CD4-positive, alpha-beta memory T cell (primary cell): ENCODE measurements at regions not wholly inside any gene's neighbourhood (a gene's known extent, or its start where the extent isn't known, plus 50 kb on each side); places are given as distances from the start of the nearest gene placed in this dataset.

Experiments
- CTCF ChIA-PET: fragments of 350-600 bp; sonication (Branson Sonifier 250); formaldehyde crosslinking; loops from one replicate; lab custom pipeline; 2021; ENCODE audit warnings: inconsistent platforms; ENCODE audit not compliant: partially characterized antibody; lab: Charles Lee
- POLR2A ChIA-PET: fragments of 350-600 bp; sonication (Branson Sonifier 250); formaldehyde crosslinking; loops from one replicate; lab custom pipeline; 2021; ENCODE audit not compliant: partially characterized antibody; lab: Charles Lee
- DNase-seq, 5 donors: peaks; one replicate each; pipeline versions ENCODE4 v3.0.0 to v3.0.0-alpha.2; 2020 to 2022; ENCODE audit warnings: mixed read lengths in 1 of 5
- H3K27ac ChIP-seq: one replicate; pipeline ENCODE4 v1.7.0; 2013; ENCODE audit warnings: low read depth, low read length
- H3K27me3 ChIP-seq: 2 replicates; pipeline ENCODE4 v1.7.0; 2013; ENCODE audit warnings: mild to moderate bottlenecking, low read length, moderate library complexity; ENCODE audit not compliant: insufficient read depth
- H3K36me3 ChIP-seq: 2 replicates; pipeline ENCODE4 v1.7.0; 2013; ENCODE audit warnings: mild to moderate bottlenecking, low read length, moderate library complexity; ENCODE audit not compliant: insufficient read depth
- H3K4me1 ChIP-seq: 2 replicates; pipeline ENCODE4 v1.7.0; 2013; ENCODE audit warnings: mild to moderate bottlenecking, low read length, moderate library complexity; ENCODE audit not compliant: insufficient read depth
- H3K4me3 ChIP-seq, 2 donors: one replicate each; pipeline ENCODE4 v1.7.0; 2013; ENCODE audit warnings: low read length in 2 of 2, mild to moderate bottlenecking in 1 of 2
- H3K9me3 ChIP-seq, 2 donors: one replicate each; pipeline ENCODE4 v1.7.0; 2013; ENCODE audit warnings: low read length in 2 of 2, control low read depth in 1 of 2; ENCODE audit not compliant: control insufficient read depth in 1 of 2
- H3K27ac Mint-ChIP-seq, 7 donors: one replicate each; pipeline ENCODE4 v1.8.0; 2020 to 2021; ENCODE audit warnings: mixed read lengths in 7 of 7, mild to moderate bottlenecking in 6 of 7, inconsistent platforms in 3 of 7, moderate library complexity in 3 of 7
- H3K27me3 Mint-ChIP-seq, 2 donors: one replicate each; pipeline ENCODE4 v1.8.0; 2020 to 2021; ENCODE audit warnings: mixed read lengths in 2 of 2
- H3K36me3 Mint-ChIP-seq, 2 donors: one replicate each; pipeline ENCODE4 v1.8.0; 2020 to 2021; ENCODE audit warnings: mixed read lengths in 2 of 2, inconsistent platforms in 1 of 2, mild to moderate bottlenecking in 1 of 2
- H3K4me1 Mint-ChIP-seq, 4 donors: one replicate each; pipeline ENCODE4 v1.8.0; 2020 to 2021; ENCODE audit warnings: mixed read lengths in 4 of 4, mild to moderate bottlenecking in 1 of 4
- H3K4me3 Mint-ChIP-seq, 8 donors: one replicate each; pipeline ENCODE4 v1.8.0; 2020 to 2021; ENCODE audit warnings: mixed read lengths in 8 of 8, mild to moderate bottlenecking in 7 of 8, moderate library complexity in 6 of 8, inconsistent platforms in 3 of 8
- H3K9me3 Mint-ChIP-seq, 8 donors: one replicate each; pipeline ENCODE4 v1.8.0; 2020 to 2021; ENCODE audit warnings: mixed read lengths in 8 of 8, mild to moderate bottlenecking in 5 of 8, inconsistent platforms in 3 of 8, moderate library complexity in 1 of 8
- intact Hi-C: fragments of 100-400 bp; cut with micrococcal nuclease; formaldehyde crosslinking; loops from one replicate; pipeline ENCODE4 v1.15.1; 2023

DNA sequence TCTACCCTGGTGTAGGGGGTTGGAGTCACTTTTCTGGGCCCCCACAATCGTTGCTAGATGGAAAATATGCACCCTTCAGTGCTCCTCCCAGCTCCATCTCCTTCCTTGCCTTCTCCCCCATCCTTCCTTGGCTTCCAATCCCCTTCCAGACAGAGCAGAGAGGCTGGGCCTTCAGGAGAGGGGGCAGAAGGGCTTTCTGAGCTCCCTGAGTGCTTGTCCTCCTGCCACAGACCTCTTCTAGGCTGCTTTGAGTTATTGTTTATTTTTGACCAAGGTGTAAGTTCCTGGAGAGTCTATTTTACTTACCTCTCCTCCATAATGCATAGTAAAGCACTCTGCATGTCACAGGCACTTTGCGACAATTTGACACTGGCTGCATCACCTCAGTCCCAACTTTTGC lies 96.4 kb upstream of the CNKSR3 start:
- Histone ChIP-seq H3K9me3 (no peaks in the 10 kb centered on the region), H3K4me3 (peak overlapping the region in 1 of 2 donors; percentile 6), H3K27me3 (no peaks in the 10 kb centered on the region), H3K36me3 (no peaks in the 10 kb centered on the region), H3K27ac (no peak overlapping the region), H3K4me1 (peaks cover 23% of the 10 kb centered on the region)
- no peak for DNase-seq
- Mint-ChIP-seq H3K4me1 (peaks cover 23 to 26% (median 24%) of the 10 kb centered on the region in 4 donors), H3K27me3 (peaks cover 0 to 3% of the 10 kb centered on the region in 2 donors), H3K36me3 (no peaks in the 10 kb centered on the region), H3K4me3 (peak overlapping the region; percentile 16 to 80 (median 60)), H3K9me3 (peaks cover 0 to under 1% (median 0%) of the 10 kb centered on the region in 8 donors), H3K27ac (peak overlapping the region; percentile 30 to 94 (median 74))
- intact Hi-C loops: no loop called here
- ChIA-PET POLR2A (no interaction called here), CTCF (no interaction called here)

DNA sequence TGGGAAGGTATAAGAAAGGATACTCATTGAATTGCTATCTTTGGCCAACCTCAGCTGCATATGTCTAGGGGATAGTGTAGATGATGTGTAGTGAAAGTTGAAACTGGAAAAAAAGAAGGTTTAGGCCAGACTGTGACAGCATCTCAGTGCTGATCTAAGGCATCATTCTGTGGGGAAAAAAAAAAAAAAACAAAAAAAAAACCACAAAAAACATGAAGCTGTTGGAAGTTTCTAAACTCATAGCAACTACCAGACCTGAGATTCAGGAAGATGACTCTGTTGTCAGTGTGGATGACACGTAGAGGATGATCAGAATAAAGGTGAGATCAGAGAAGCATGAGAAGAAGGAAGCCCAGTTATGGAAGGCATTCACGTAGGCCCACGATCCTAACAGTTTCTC lies 100.8 kb upstream of the CNKSR3 start:
- ChIA-PET CTCF (no interaction called here), POLR2A (no interaction called here)
- H3K4me1 ChIP-seq: peaks cover 11% of the 10 kb centered on the region
- Mint-ChIP-seq H3K27ac (no peak overlapping the region), H3K4me1 (peaks cover 10 to 14% (median 10%) of the 10 kb centered on the region in 4 donors), H3K4me3 (no peak overlapping the region), H3K9me3 (peaks cover 0 to 2% (median 0%) of the 10 kb centered on the region in 8 donors), H3K36me3 (no peaks in the 10 kb centered on the region), H3K27me3 (peaks cover 0 to 3% of the 10 kb centered on the region in 2 donors)
- no peak overlapping the region for H3K4me3 ChIP-seq
- intact Hi-C loops: no loop called here
- H3K9me3 ChIP-seq: no peaks in the 10 kb centered on the region
- peak in 1 of 5 donors; percentile 9 for DNase-seq
- H3K27me3 ChIP-seq: no peaks in the 10 kb centered on the region
- no peak overlapping the region for H3K27ac ChIP-seq
- no peaks in the 10 kb centered on the region for H3K36me3 ChIP-seq

DNA sequence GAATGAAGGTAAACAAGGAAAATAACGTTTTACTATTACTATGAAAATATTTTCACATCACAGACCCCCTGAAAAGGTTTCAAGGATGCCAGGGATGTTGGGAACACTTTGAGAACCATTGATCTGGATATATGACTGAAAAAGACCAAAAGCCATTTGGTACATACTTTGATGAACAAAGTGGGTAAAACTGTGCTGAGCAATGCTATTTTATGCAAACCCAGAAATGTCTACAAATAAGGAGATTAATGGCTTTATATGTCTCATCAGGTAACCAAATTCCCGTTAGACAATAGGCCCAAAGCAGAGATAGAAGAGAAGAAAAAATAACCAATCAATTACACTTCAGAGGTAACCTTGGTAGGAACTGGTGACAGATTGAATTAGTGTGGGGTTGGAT lies 101.4 kb upstream of the CNKSR3 start:
- no peak overlapping the region for H3K4me3 Mint-ChIP-seq
- no peak overlapping the region for H3K27ac Mint-ChIP-seq
- Histone ChIP-seq H3K27me3 (no peaks in the 10 kb centered on the region), H3K4me1 (peaks cover 4% of the 10 kb centered on the region), H3K27ac (no peak overlapping the region), H3K4me3 (no peak overlapping the region), H3K9me3 (no peaks in the 10 kb centered on the region), H3K36me3 (no peaks in the 10 kb centered on the region)
- peaks cover 0 to 3% of the 10 kb centered on the region in 2 donors for H3K27me3 Mint-ChIP-seq
- peaks cover 4 to 8% (median 4%) of the 10 kb centered on the region in 4 donors for H3K4me1 Mint-ChIP-seq
- H3K36me3 Mint-ChIP-seq: no peaks in the 10 kb centered on the region
- ChIA-PET CTCF (no interaction called here), POLR2A (no interaction called here)
- intact Hi-C loops: no loop called here
- no peak for DNase-seq
- H3K9me3 Mint-ChIP-seq: peaks cover 0 to 2% (median 0%) of the 10 kb centered on the region in 8 donors

DNA sequence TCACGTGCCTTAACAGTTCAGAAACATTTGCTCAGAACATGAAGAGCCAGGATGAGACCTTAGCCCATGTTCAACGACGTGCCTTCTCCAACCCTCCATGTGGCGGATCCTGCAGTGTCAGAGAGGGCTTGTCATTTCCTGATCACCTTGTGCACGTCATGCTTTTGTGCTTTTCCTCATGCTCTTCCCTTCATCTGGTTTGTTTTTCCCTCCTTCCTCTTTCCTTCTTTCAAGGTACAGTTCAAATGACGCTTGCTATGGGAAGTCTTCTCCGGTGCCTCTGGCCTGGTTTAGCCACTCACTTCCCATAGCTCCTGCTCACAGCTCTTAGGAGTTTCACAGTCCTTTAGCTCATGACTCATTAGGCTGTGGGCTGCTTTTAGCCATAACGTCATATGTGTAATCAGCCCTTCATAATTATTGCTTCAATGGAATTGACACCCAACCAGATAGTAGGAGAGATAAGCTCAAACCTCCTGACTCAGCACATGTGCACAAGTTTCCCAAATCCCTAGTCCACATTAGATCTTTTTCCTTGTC lies 102.7 kb upstream of the CNKSR3 start:
- no peaks in the 10 kb centered on the region for H3K36me3 Mint-ChIP-seq
- DNase-seq: no peak

DNA sequence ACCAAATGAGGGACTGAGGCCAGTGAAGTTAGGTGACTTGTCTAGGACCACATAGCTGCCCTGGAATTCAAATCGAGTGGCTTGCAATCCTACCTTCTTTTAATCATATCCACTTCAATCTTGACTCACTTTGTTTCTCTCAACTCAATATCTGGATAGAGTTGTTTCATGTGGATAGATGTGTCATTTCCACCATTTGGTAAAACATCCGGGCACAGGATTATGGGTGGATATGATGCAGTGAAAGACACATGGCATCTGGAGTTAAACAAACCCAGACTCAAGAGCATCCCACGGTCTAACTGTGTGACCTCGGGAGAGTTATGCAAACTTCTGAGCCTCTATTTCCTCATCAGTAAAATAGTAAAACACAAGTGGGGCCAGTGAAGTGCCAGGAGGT lies 103.6 kb upstream of the CNKSR3 start:
- Histone ChIP-seq H3K9me3 (no peaks in the 10 kb centered on the region), H3K27me3 (no peaks in the 10 kb centered on the region), H3K4me1 (no peaks in the 10 kb centered on the region), H3K36me3 (no peaks in the 10 kb centered on the region), H3K27ac (no peak overlapping the region), H3K4me3 (no peak overlapping the region)
- peaks cover 0 to 5% (median 1%) of the 10 kb centered on the region in 4 donors for H3K4me1 Mint-ChIP-seq
- intact Hi-C loops: no loop called here
- ChIA-PET POLR2A (no interaction called here), CTCF (no interaction called here)
- H3K4me3 Mint-ChIP-seq: no peak overlapping the region
- DNase-seq: no peak
- H3K27me3 Mint-ChIP-seq: no peaks in the 10 kb centered on the region
- H3K36me3 Mint-ChIP-seq: no peaks in the 10 kb centered on the region
- no peak overlapping the region for H3K27ac Mint-ChIP-seq
- H3K9me3 Mint-ChIP-seq: peaks cover 0 to 2% (median 0%) of the 10 kb centered on the region in 8 donors

More for the DNA sequence above, 102.7 kb upstream of the CNKSR3 start:
- POLR2A ChIA-PET: no interaction called here
- CTCF ChIA-PET: no interaction called here
- intact Hi-C loops: no loop called here
- Mint-ChIP-seq H3K4me3 (no peak overlapping the region), H3K9me3 (peaks cover 0 to 2% (median 0%) of the 10 kb centered on the region in 8 donors), H3K27ac (no peak overlapping the region), H3K27me3 (no peaks in the 10 kb centered on the region), H3K4me1 (peaks cover 0 to 5% (median 1%) of the 10 kb centered on the region in 4 donors)
- H3K4me1 ChIP-seq: no peaks in the 10 kb centered on the region
- H3K27ac ChIP-seq: no peak overlapping the region
- H3K9me3 ChIP-seq: no peaks in the 10 kb centered on the region
- H3K36me3 ChIP-seq: no peaks in the 10 kb centered on the region
- H3K4me3 ChIP-seq: no peak overlapping the region
- no peaks in the 10 kb centered on the region for H3K27me3 ChIP-seq

DNA sequence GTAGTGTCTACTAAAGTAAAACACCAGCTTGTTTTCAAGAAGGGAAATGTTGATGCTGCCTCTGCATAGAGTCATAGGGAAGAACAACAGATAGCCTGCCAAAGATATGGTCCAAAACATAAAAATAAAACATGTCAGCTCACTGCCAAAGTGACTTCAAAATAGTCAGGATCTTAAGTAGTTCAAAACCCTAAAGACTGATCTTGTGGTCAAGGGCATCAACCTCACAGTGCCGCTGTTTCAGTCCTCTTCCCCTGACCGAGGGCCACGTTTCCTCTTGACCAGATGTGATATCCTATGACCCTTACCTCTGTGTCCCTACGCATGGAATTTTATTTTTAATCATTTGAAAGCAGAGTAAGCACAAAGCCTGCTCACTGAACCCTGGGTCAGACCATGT lies 104.2 kb upstream of the CNKSR3 start:
- no peak overlapping the region for H3K4me3 ChIP-seq
- no peaks in the 10 kb centered on the region for H3K36me3 ChIP-seq
- no peaks in the 10 kb centered on the region for H3K27me3 ChIP-seq
- Mint-ChIP-seq H3K36me3 (no peaks in the 10 kb centered on the region), H3K4me3 (no peak overlapping the region), H3K9me3 (peaks cover 0 to 2% (median 0%) of the 10 kb centered on the region in 8 donors), H3K27ac (no peak overlapping the region), H3K27me3 (no peaks in the 10 kb centered on the region), H3K4me1 (peaks cover 0 to 5% (median 2%) of the 10 kb centered on the region in 4 donors)
- H3K4me1 ChIP-seq: no peaks in the 10 kb centered on the region
- intact Hi-C loops: no loop called here
- no peak overlapping the region for H3K27ac ChIP-seq
- H3K9me3 ChIP-seq: no peaks in the 10 kb centered on the region
- DNase-seq: no peak
- POLR2A ChIA-PET: no interaction called here
- CTCF ChIA-PET: no interaction called here

DNA sequence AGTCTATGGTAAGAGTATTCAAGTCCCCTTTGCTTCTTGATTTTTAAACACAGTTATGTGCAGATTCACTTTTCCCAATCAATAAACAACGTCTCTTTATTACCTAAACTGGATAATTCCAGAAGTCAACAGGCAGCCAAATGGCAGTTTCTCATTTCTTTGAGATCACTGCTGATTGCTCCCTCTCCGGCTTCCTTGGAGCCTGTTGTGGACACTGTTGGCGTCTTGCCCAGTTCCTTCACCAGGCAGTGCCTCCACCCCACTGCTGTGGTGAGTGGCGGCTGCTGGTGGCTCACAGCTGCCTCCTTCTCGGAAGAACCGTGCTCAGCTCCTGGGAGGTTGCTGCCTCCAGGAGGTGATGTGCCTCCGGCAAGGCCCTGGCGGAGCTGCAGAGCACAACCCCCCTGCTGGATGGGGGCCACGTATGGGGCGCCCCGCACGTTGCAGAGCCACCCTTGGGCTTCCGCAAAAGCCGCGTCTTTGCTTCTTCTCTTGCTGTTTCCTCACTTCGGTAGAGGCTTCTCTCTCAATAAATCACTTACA lies 105.1 kb upstream of the CNKSR3 start:
- intact Hi-C loops: no loop called here
- Mint-ChIP-seq H3K27ac (no peak overlapping the region), H3K9me3 (peaks cover 0 to 2% (median 0%) of the 10 kb centered on the region in 8 donors), H3K4me1 (peaks cover 0 to 5% (median 2%) of the 10 kb centered on the region in 4 donors), H3K27me3 (no peaks in the 10 kb centered on the region), H3K36me3 (no peaks in the 10 kb centered on the region), H3K4me3 (no peak overlapping the region)
- ChIA-PET CTCF (no interaction called here), POLR2A (no interaction called here)
- no peak overlapping the region for H3K27ac ChIP-seq
- no peaks in the 10 kb centered on the region for H3K27me3 ChIP-seq
- no peaks in the 10 kb centered on the region for H3K9me3 ChIP-seq
- no peaks in the 10 kb centered on the region for H3K4me1 ChIP-seq
- DNase-seq: no peak
- no peaks in the 10 kb centered on the region for H3K36me3 ChIP-seq
- H3K4me3 ChIP-seq: no peak overlapping the region
